GM12875 (cell line): ENCODE measurements at regions not wholly inside any gene's neighbourhood (a gene's known extent, or its start where the extent isn't known, plus 50 kb on each side); places are given as distances from the start of the nearest gene placed in this dataset.

ENCODE experiments used
- H3K4me3 ChIP-seq: one replicate; pipeline ENCODE4 v1.5.1; 2011; ENCODE audit warnings: low read depth, low read length, control low read depth
- TF ChIP-seq, protein P1 (sequence below): IDR thresholded peaks from 2 replicates; pipeline ENCODE4 v1.5.1; 2011; ENCODE audit warnings: low read depth, mild to moderate bottlenecking, control low read depth, inconsistent platforms, low read length, moderate library complexity, borderline replicate concordance; ENCODE audit not compliant: insufficient read depth

- TF ChIP-seq, protein P1, sequence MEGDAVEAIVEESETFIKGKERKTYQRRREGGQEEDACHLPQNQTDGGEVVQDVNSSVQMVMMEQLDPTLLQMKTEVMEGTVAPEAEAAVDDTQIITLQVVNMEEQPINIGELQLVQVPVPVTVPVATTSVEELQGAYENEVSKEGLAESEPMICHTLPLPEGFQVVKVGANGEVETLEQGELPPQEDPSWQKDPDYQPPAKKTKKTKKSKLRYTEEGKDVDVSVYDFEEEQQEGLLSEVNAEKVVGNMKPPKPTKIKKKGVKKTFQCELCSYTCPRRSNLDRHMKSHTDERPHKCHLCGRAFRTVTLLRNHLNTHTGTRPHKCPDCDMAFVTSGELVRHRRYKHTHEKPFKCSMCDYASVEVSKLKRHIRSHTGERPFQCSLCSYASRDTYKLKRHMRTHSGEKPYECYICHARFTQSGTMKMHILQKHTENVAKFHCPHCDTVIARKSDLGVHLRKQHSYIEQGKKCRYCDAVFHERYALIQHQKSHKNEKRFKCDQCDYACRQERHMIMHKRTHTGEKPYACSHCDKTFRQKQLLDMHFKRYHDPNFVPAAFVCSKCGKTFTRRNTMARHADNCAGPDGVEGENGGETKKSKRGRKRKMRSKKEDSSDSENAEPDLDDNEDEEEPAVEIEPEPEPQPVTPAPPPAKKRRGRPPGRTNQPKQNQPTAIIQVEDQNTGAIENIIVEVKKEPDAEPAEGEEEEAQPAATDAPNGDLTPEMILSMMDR, result no peak
- H3K4me3 ChIP-seq, result no peak overlapping the region
Observed at GRCh38 chr14:22332686-22333421, 256.2 kb downstream of the DAD1 start.

GRCh38 chr14:22329371-22329770 is 259.7 kb downstream of the DAD1 start:
- TF ChIP-seq, protein P1, result no peak
- no peak overlapping the region for H3K4me3 ChIP-seq

GRCh38 chr14:22325676-22326400 is 263.2 kb downstream of the DAD1 start:
- H3K4me3 ChIP-seq, result no peak overlapping the region
- TF ChIP-seq, protein P1, result no peak

- TF ChIP-seq, protein P1, result no peak
- H3K4me3 ChIP-seq, result no peak overlapping the region
Observed at GRCh38 chr14:22320362-22320750, 268.7 kb downstream of the DAD1 start.

- TF ChIP-seq, protein P1, result peak; percentile 60; the same call in 1 of the 2 replicates
Observed at GRCh38 chr14:22319526-22320361, 269.3 kb downstream of the DAD1 start.

DNA sequence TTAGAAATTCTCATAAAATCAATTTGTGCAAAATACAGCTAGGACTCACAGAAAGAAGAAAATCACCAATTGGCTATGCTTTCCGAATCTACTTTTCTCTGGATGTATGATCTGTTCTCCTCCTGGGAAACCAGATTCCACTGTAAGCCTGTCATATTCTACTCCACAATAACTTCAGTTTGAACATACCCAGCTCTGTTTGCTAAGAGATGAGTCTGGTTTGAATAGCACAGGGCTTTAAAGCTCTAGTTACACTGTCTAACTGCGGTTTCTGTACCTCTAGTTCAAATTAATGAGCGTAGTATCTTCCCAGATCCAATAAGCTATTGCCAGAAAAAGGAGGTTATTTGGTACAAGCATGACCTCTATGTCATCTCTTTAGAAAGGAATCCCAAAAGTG is 270.1 kb downstream of the DAD1 start:
- H3K4me3 ChIP-seq, result no peak overlapping the region
- TF ChIP-seq, protein P1, result no peak

More at GRCh38 chr14:22319526-22320361, 269.3 kb downstream of the DAD1 start:
- no peak overlapping the region for H3K4me3 ChIP-seq
